NCI-H510A treated with DMSO at 0.1 percent for 48 hours (cell line): ENCODE measurements at regions not wholly inside any gene's neighbourhood (a gene's known extent, or its start where the extent isn't known, plus 50 kb on each side); places are given as distances from the start of the nearest gene placed in this dataset.
"Not testable (repeated sequence)": the region's sequence is repeated elsewhere in the genome, so short reads cannot be mapped to it uniquely, and the experiment has no call there.

Experiments
- DNase-seq: peaks from one replicate; lab custom pipeline; 2025; lab: John Stamatoyannopoulos, UW

- no peak for DNase-seq
Observed at GRCh38 chr16:65279576-65279975, 157.7 kb upstream of the CDH11 start.

GRCh38 chr16:65278874-65279273, 157.0 kb upstream of the CDH11 start:
- DNase-seq = no peak

DNA sequence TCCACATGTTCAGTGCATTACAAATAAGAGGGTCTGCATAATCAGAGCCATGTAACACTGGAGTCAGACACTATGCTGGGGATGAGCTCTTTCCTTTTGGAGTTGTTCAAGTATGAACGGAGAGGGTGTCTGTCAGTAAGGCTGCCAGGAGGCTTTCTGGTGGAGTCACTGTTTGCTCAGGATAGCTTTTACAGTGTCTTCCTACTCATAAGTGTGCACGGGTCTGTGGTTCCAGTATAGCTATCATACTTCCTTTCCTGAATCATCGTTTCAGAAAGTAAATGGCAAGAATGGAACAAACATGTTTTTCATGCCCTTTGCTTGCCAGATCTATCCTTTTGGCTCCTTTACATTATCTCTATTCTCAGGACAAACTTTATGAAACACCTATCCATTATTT, 152.7 kb upstream of the CDH11 start:
- DNase-seq = no peak

GRCh38 chr16:65272699-65273414, 151.0 kb upstream of the CDH11 start:
- DNase-seq = no peak

- DNase-seq = no peak
Observed at GRCh38 chr16:65271996-65272395, 150.1 kb upstream of the CDH11 start.

DNA sequence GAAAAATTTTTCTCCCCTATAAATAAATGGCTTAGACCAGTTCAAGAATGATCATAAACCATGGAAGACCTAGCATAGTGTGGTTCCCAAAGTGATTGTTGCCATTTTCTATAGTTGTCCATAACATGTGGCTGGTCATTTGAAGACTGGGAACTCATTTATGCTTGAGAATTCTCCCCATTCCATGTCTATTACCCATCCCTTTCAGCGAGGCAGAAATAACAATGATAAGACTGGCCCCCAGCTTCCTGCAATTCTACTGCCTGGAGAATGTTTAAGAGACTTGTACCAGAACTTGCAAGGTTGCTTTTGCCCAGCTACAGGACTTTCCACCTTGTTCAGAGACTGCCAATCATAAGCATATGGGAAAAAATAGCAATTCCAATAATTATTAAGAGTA, 146.5 kb upstream of the CDH11 start:
- no peak for DNase-seq

GRCh38 chr16:65263896-65264295, 142.0 kb upstream of the CDH11 start:
- no peak for DNase-seq

DNA sequence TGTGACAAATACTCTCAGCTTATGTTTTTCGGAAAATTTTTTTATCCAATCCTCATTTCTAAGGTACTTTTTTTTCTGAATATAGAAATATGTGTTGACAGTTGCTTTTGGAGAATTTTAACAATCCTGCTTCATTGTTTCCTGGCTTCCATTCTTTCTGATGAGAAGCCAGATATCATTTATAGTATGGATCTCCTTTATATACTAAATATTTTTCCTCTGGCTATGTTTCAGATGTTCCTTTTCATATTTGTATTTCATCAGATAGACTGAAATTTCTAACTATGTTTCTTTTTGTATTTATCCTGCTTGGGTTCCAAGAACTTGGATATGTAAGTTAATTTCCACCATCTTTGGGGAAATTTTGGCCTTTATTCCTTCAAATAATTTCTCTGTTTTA, 138.9 kb upstream of the CDH11 start:
- DNase-seq = no peak

DNA sequence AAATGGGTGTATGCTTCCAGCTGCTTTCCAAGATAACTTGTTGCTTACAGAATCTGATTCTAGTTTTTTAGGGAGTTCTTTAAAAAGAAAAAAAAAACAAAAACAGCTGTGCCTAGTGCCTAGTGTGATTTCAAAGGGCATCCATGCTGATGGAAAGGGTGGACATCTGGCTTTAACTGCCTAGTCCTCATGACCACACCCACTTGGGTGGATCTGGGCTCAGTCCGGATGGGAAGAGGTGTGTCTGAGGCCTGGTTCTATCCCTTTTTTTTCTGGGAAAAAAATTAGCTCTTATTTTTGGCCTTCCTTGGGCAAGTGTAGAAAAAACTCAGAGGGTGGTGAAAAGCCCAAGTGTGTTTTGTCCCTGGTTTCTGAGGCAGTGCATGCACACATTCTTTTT, 132.3 kb upstream of the CDH11 start:
- DNase-seq = no peak

GRCh38 chr16:65249768-65250167, 127.9 kb upstream of the CDH11 start:
- no peak for DNase-seq

GRCh38 chr16:65244787-65245186, 122.9 kb upstream of the CDH11 start:
- no peak for DNase-seq

GRCh38 chr16:65235339-65236177, 113.7 kb upstream of the CDH11 start:
- no peak for DNase-seq

GRCh38 chr16:65234721-65235320, 113.0 kb upstream of the CDH11 start:
- not testable (repeated sequence) for DNase-seq

DNA sequence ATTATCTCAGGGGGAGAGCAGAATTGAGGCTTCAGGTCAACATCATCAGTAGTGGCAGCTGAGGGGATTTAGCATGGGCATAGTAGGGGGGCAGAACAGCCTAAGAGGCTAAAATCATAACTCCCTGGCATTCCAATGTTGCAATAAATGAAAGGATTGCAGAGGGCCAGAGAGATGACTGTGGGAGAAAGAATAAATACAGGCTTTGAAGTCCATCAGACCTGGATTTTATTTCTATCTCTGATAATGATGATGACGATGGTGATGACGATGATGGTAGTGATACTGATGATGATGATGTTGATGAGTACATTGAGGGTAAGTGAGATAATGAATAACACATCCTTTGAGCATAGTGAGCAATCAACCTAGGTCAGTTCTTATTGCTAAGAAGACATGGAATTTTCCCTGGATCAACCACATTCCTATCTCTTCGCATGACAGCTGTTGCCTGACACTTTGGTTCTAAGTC, 107.4 kb upstream of the CDH11 start:
- DNase-seq = no peak

DNA sequence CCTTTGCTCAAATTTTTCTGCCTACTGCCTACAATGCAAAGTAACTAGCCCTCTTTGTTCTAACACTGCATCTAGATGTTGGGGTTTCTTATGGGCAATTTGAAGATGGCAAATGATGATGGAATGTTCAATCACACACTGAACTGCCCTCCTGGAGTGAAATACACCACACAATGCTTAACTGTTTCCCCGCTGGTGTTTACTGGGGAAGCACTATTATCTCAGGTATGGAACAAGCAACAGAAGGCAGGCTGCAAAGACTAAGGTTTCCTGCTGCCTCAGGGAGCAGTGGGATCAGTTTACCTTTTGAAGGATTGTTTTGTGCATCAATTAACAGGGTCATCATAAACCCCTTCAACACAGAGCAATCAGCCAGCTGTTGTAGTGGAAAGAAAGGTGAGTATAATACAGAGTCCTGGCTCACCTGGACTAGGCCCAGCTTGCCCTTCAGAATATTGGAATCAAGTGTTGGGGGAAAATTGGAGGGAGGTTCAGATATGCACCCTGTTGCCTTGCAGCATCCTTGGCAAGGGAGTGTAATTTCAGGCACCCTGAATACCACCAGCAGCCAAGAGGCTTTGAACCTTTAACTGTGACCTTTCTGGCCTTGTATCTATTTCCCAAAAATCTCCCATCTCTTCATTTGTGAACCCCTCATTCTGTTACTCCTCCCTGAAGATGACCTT, 105.4 kb upstream of the CDH11 start:
- DNase-seq = no peak

GRCh38 chr16:65226077-65226476, 104.2 kb upstream of the CDH11 start:
- no peak for DNase-seq

DNA sequence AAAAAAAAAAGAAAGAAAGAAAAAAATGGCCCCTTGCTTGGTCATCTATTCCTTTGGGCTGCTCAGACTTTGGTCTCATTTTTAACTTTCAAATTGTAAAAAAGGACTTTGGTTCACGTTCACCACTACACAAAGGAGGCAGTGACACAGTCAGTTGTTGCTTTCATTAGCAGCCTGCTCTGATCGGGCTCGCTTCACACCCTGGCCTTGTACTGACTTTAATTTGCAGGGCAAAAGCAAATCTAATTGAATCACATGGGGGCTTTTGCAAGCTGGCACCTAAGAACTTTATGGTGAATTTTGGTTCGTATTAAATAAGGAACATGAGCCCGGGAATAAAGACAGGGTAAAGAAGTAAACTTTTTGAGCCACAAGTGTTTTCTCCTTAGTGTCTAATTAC, 103.6 kb upstream of the CDH11 start:
- DNase-seq = no peak

DNA sequence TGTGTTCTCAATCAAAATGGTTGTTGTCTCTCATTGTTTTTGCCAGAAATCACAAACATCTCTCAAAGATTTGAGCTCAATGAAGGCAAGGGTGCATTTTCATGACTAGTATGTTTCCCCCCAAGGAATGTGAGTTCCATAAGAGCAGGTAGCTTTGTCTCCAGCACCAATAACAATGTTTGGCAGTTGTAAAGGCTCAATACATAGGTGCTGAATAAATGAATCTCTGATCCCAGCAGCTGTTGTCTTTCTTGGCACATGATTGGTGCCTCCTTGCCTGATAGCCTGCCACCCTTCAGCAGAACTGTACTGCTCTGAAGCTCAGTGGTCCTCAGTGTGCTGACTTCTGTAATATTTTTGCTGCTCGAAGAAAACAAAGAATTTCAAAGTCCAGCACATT, 103.1 kb upstream of the CDH11 start:
- no peak for DNase-seq

GRCh38 chr16:65224471-65224870, 102.6 kb upstream of the CDH11 start:
- DNase-seq = no peak

DNA sequence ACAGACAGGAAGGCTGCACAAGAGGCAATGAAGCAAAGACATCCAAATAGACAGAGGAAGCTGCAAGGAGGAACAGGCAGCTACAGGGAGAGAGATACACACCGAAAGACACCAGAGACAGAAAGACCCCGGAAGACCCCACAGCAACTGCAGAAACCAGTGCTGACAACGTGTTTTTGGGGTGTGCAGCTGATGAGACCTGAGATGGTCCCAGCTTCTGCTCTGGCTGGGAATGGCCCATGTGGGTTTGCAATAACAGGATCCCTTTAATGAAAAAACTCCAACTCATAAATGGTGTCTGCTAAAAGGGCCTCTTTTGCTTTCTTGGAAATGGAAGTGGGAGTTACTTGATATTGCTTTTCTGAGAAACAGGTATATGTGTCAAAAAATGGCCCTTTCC, 101.5 kb upstream of the CDH11 start:
- no peak for DNase-seq

GRCh38 chr16:65222536-65222935, 100.7 kb upstream of the CDH11 start:
- DNase-seq = no peak

DNA sequence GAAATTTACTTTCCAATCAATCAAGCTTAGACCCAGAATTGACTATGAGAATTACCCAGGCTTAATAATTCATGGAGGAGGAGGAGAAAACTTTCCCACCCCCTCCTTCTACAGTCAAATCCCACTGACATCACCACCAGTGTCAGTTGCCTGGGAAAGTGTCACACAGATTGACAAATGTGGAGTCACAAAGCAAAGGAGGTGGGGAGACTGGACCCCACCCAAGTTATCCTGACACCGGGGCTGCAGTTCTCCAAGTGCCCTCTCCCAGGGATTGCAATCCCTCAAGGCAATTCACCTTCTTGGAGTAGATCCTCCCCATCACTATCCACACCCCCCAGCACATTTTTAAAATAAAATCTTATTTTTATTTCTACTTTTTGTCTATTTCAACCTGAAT, 100.2 kb upstream of the CDH11 start:
- no peak for DNase-seq
